ENCODE measurements at regions not wholly inside any gene's neighbourhood (a gene's known extent, or its start where the extent isn't known, plus 50 kb on each side); places are given as distances from the start of the nearest gene placed in this dataset.
"Not testable (repeated sequence)": the region's sequence is repeated elsewhere in the genome, so short reads cannot be mapped to it uniquely, and the experiment has no call there.

GRCh38 chr5:175344331-175345195, 99.4 kb downstream of the DRD1 start:
- no peak for DNase-seq

- no peak for DNase-seq
These were observed 100.7 kb downstream of the DRD1 start for GRCh38 chr5:175343308-175343707.

DNA sequence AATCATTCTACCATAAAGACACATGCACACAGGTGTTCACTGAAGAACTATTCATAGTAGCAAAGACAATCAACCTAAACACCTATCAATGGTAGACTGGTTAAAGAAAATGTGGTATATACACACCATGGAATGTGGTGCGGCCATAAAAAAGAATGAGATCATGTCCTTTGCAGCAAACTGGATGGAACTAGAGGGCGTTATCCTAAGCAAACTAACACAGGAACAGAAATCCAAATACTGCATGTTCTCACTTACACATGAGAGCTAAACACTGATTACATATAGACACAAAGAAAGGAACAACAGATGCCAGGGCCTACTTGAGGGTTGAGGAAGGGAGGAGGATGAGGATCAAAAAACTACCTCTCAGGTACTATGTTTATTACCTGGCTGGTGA, 103.8 kb downstream of the DRD1 start:
- DNase-seq: no peak

DNA sequence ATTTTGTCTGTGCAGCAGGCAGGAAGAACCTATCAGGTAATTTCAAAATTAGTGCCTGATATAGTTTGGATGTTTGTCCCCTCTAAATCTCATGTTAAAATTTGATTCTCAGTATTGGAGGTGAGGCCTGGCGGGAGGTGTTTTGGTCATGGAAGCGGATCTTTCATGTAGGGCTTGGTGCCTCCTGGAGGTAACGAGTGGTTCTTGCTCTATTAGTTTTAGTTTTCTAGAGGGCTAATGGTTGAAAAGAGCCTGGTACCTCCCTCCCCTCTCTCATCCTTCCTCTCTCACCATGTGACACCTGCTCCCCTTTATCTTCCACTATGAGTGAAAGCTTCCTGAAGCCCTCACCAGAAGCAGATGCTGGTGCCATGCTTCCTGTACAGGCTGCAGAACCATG, 106.3 kb downstream of the DRD1 start:
- no peak for DNase-seq

DNA sequence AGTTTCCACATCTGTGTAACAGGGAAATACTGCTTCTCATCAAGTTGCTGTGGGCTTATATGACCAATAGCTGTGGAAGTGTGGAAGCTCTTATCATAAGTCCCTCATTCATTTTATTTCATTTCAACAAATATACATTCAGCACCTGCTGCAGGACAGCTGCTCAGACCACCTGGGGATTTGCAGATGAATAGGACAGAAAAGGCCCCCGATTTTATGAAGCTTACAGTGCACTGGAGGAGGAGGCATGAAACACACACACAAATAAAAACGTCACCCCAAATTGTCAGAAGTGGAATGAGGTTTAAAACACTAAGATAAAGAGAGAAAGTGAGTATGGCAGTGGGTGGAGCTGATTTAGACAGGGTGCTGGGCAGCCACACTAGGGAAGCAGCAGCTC, 107.2 kb downstream of the DRD1 start:
- no peak for DNase-seq

DNA sequence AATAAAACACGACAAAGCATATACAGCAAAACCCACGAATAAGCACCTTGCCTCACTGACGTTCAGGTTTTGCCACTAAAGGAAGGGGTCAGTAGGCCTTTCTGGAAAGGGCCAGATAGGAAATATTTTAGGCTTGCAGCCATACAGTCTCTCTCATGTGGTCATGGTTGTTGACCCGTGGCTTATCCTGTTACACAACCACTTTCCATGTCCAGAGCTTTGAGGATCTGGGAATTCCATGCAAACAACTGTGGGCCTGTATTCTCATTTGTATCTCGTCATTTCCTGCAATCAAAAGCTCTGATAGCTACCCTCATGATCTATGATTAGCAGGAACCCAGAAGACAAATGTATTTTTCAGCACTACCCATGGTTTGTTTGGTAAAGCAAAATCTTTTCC, 108.3 kb downstream of the DRD1 start:
- DNase-seq: no peak

DNA sequence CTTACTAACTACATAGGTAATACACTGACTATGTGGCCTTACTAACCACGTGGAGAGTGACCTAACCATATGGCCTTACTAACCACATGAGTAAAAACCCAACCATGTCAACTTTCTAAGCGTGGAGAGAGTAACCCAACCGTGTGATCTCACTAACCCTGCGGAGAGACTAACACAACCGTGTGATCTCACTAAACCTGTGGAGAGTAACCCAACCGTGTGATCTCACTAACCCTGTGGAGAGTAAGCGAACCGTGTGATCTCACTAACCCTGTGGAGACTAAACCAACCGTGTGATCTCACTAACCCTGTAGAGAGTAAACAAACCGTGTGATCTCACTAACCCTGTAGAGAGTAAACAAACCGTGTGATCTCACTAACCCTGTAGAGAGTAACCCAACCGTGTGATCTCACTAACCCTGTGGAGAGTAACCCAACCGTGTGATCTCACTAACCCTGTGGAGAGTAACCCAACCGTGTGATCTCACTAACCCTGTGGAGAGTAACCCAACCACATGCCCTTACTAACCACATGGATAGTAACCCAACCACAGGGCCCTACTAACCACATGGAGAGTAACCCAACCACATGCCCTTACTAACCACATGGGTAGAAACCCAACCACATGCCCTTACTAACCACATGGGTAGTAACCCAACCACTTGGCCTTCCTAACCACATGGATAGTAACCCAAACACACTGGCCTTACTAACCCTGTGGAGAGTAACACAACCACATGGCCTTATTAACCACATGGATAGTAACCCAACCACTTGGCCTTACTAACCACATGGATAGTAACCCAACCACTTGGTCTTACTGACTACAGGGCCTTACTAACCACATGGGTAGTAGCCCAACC, 112.6 kb downstream of the DRD1 start:
- not testable (repeated sequence) for DNase-seq

DNA sequence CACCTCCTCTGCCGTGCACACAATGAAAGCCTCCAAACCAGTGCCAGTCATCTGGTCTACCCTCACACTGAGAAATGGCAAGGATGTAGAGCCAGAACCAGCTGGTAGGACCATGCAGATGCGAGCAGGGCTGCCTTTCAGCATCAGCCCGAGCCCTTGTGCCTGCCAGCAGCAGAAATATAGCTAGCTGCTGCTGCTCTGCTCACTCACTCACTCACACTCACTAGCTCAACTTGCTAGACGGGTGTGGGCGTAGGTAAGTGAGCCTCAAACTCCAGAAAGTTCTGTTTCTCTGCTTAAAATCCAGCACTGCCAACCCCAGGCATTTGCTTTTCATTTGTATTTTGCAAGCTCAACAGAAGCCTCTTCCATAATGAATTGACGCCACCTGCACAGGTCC, 114.0 kb downstream of the DRD1 start:
- no peak for DNase-seq

DNA sequence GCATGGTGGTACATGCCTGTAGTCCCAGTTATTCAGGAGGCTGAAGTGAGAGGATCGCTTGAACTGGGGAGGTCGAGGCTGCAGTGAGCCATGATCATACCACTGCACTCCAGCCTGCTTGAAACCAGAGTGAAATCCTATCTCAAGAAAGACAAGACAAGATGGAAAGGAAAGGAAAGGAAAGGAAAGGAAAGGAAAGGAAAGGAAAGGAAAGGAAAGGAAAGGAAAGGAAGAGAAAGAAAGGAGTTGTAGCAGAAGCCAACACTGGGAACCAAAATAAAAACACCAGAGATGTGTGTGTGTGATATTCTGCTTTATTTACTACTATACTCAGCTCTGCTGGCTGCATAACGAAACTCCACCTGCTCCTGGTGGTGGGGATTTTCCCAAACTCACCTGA, 115.3 kb downstream of the DRD1 start:
- DNase-seq: no peak

DNA sequence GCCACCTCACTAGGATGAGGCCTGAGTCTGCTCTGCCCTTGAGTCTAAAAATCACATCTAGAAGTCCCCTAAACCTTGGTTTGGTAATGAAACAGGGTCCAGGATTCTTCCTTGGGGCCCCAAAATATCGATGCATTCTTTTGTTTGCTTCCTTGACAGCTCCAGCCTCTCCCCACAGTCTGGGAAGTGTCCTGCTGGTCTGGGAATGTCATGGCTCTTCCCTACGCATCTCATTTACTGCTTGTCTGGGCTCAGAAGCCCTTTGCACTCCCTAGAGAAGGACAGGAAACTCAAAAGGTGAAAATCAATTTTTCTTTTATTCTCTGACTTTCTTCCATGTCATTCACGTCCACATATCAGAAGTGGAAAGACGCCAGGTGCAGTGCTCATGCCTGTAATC, 115.8 kb downstream of the DRD1 start:
- no peak for DNase-seq

- DNase-seq: no peak
These were observed 118.3 kb downstream of the DRD1 start for GRCh38 chr5:175325681-175326080.

- DNase-seq: peak; percentile 5
These were observed 122.0 kb downstream of the DRD1 start for GRCh38 chr5:175321927-175322532.

- no peak for DNase-seq
These were observed 124.8 kb downstream of the DRD1 start for GRCh38 chr5:175319199-175319598.

DNA sequence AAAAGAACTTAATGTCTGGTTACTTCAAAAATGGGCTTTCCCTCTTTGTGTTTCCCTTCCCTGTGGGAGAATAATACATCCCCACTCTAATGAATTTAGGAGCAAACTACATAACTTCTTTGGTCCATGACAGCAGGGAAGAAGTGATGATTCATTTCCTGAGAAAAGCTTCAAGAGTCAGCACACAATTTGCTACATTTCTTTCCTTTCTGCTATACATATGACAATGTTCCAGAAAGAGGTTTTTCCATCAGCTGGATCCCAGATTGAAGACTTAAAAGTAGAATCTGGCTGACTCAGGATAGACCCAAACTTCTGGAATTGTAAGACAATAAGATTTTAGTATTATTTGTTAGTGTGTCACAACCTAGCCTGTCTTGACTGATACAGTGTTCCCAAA, 126.1 kb downstream of the DRD1 start:
- no peak for DNase-seq

GRCh38 chr5:175309218-175309810, 134.7 kb downstream of the DRD1 start:
- no peak for DNase-seq

DNA sequence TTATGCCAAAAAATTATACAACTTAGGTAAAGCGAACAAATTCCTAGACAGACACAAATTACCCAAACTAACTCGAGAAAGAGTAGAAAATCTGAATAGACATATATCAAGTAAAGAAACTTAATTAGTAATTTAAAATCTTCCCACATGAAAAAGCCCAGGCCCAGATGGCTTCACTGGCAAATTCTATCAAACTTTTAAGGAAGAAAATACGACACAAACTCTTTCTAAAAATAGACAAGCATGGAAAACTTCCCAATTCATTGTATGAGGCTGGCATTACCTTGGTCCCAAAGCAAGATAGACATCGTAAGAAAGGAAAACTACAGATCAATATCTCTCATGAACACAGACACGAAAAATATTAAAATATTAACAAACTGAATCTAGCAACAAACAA, 135.3 kb downstream of the DRD1 start:
- no peak for DNase-seq

GRCh38 chr5:175306381-175306780, 137.6 kb downstream of the DRD1 start:
- no peak for DNase-seq

DNA sequence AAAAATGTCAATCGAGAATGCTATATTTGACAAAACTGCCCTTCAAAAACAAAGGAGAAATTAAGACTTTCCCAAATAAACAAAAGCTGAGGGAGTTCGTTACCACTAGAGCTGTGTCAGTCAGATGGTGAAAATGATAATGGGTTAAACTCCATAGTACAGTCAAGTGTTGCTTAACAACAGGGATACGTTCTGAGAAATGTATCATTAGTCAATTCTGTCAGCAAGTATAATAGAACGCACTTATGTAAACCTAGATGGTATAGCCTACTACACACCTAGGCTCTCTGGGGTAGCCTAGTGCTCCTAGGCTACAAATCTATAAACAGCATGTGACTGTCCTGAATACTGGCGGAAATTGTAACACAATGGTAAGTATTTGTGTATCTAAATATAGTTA, 138.7 kb downstream of the DRD1 start:
- DNase-seq: no peak

GRCh38 chr5:175290379-175290778, 153.6 kb downstream of the DRD1 start:
- DNase-seq: no peak

GRCh38 chr5:175288048-175288621, 155.8 kb downstream of the DRD1 start:
- DNase-seq: no peak

DNA sequence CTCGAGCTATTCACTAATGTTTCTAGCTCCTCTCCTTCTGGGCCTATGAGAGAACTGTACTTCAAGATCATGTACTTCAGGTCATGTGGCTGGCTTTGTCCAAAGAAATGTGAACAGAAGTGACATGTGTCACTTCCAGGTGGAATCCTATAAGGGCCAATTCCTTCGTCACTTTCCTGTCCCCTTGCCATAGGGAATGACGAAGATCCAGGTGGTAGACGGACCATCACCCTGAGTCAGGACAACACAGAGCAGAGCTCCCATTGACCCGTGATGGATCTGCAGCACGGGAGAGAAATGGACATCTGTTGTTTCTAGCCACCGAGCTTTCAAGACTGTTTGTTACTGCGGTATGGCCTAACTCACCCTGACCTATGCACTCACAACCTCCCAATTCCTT, 157.0 kb downstream of the DRD1 start:
- DNase-seq: no peak

DNA sequence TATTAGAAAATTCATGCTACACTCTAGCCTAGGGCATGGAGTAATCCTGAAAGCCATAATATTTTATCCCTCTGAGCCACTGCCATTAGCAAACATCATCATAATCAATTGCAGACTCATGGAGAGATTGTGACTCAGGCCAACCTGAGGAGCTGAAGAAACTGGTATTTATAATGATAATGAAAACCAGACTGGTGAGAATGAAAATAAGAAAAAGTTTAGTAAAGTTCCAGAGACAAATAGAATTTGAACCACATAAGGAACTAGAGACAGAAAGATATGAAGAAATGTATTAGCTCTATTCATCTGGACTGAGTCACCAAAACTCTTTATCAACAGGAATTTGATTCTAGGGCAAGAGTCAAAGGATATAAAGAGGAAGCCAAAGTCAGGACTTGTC, 158.7 kb downstream of the DRD1 start:
- no peak for DNase-seq

GRCh38 chr5:175284806-175285205, 159.2 kb downstream of the DRD1 start:
- DNase-seq: no peak
